Activated CD4-positive, alpha-beta T cell treated with anti-CD3 and anti-CD28 coated beads, Interleukin-2, amount 10 ng/mL, durations not matched to agents 7 days and 5 days (primary cell): ENCODE measurements at regions not wholly inside any gene's neighbourhood (a gene's known extent, or its start where the extent isn't known, plus 50 kb on each side); places are given as distances from the start of the nearest gene placed in this dataset.

Experiments used
- CTCF ChIA-PET: fragments of 350-600 bp; sonication (Branson Sonifier 250); formaldehyde crosslinking; loops from one replicate; lab custom pipeline; 2021; ENCODE audit warnings: antibody characterized with exemption; lab: Charles Lee
- POLR2A ChIA-PET: fragments of 350-600 bp; sonication (Branson Sonifier 250); formaldehyde crosslinking; loops from one replicate; lab custom pipeline; 2021; ENCODE audit warnings: antibody characterized with exemption; lab: Charles Lee
- DNase-seq: peaks from one replicate; pipeline ENCODE4 v3.0.0-alpha.2; 2020
- H3K27ac Mint-ChIP-seq: one replicate; pipeline ENCODE4 v1.8.0; 2021; ENCODE audit warnings: mild to moderate bottlenecking, moderate library complexity, mixed read lengths
- H3K27me3 Mint-ChIP-seq: one replicate; pipeline ENCODE4 v1.8.0; 2021; ENCODE audit warnings: mixed read lengths
- H3K36me3 Mint-ChIP-seq: one replicate; pipeline ENCODE4 v1.8.0; 2021; ENCODE audit warnings: low read depth, mixed read lengths
- H3K4me1 Mint-ChIP-seq: one replicate; pipeline ENCODE4 v1.8.0; 2021; ENCODE audit warnings: mixed read lengths
- H3K4me3 Mint-ChIP-seq: one replicate; pipeline ENCODE4 v1.8.0; 2021; ENCODE audit warnings: mild to moderate bottlenecking, moderate library complexity, mixed read lengths
- H3K9me3 Mint-ChIP-seq: one replicate; pipeline ENCODE4 v1.8.0; 2021; ENCODE audit warnings: mixed read lengths

GRCh38 chr4:11625211-11625610 lies 196.5 kb upstream of the HS3ST1 start:
- H3K9me3 Mint-ChIP-seq, result no peaks in the 10 kb centered on the region
- no peak overlapping the region for H3K27ac Mint-ChIP-seq
- ChIA-PET CTCF (no interaction called here), POLR2A (no interaction called here)
- DNase-seq, result no peak
- no peak overlapping the region for H3K4me3 Mint-ChIP-seq
- no peaks in the 10 kb centered on the region for H3K4me1 Mint-ChIP-seq
- H3K36me3 Mint-ChIP-seq, result no peaks in the 10 kb centered on the region
- no peaks in the 10 kb centered on the region for H3K27me3 Mint-ChIP-seq

DNA sequence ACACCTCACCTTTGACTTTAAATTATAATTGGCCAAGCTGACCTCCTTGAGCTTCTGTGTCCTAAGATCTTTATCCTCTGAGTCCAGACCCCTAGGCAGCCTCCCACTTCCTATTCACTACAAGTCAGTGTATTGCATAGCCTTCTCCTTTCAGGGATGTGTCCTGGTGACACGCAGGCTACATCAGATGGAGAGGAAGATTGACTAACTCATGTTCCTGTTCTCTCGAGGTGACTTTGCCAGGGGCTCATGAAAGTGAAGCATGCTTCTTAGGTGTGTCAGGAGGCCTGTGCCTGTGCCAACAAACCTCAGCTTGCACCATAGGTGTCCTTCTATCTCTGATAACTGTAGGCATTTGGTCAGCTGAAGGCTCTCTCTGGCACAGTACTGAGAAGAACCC lies 195.7 kb upstream of the HS3ST1 start:
- CTCF ChIA-PET, result no interaction called here
- Mint-ChIP-seq H3K27ac (no peak overlapping the region), H3K4me3 (no peak overlapping the region), H3K36me3 (no peaks in the 10 kb centered on the region), H3K27me3 (no peaks in the 10 kb centered on the region), H3K9me3 (no peaks in the 10 kb centered on the region), H3K4me1 (no peaks in the 10 kb centered on the region)
- DNase-seq, result no peak
- POLR2A ChIA-PET, result no interaction called here

- Mint-ChIP-seq H3K36me3 (no peaks in the 10 kb centered on the region), H3K4me3 (no peak overlapping the region), H3K27me3 (no peaks in the 10 kb centered on the region), H3K27ac (no peak overlapping the region), H3K4me1 (no peaks in the 10 kb centered on the region), H3K9me3 (no peaks in the 10 kb centered on the region)
- CTCF ChIA-PET, result no interaction called here
- DNase-seq, result peak; percentile 11
- POLR2A ChIA-PET, result no interaction called here
These were observed 195.0 kb upstream of the HS3ST1 start for GRCh38 chr4:11623726-11624037.

GRCh38 chr4:11622961-11623725 lies 194.4 kb upstream of the HS3ST1 start:
- H3K4me1 Mint-ChIP-seq, result no peaks in the 10 kb centered on the region
- DNase-seq, result no peak
- H3K9me3 Mint-ChIP-seq, result no peaks in the 10 kb centered on the region
- H3K36me3 Mint-ChIP-seq, result no peaks in the 10 kb centered on the region
- CTCF ChIA-PET, result no interaction called here
- H3K27ac Mint-ChIP-seq, result no peak overlapping the region
- H3K4me3 Mint-ChIP-seq, result no peak overlapping the region
- POLR2A ChIA-PET, result no interaction called here
- no peaks in the 10 kb centered on the region for H3K27me3 Mint-ChIP-seq

- no peaks in the 10 kb centered on the region for H3K36me3 Mint-ChIP-seq
- H3K4me1 Mint-ChIP-seq, result no peaks in the 10 kb centered on the region
- POLR2A ChIA-PET, result no interaction called here
- CTCF ChIA-PET, result no interaction called here
- DNase-seq, result no peak
- H3K4me3 Mint-ChIP-seq, result no peak overlapping the region
- no peaks in the 10 kb centered on the region for H3K9me3 Mint-ChIP-seq
- no peaks in the 10 kb centered on the region for H3K27me3 Mint-ChIP-seq
- no peak overlapping the region for H3K27ac Mint-ChIP-seq
These were observed 192.2 kb upstream of the HS3ST1 start for GRCh38 chr4:11620861-11621260.

- no peak for DNase-seq
- Mint-ChIP-seq H3K4me1 (no peaks in the 10 kb centered on the region), H3K36me3 (no peaks in the 10 kb centered on the region), H3K27ac (no peak overlapping the region), H3K4me3 (no peak overlapping the region), H3K27me3 (no peaks in the 10 kb centered on the region), H3K9me3 (no peaks in the 10 kb centered on the region)
- ChIA-PET POLR2A (no interaction called here), CTCF (no interaction called here)
These were observed 190.1 kb upstream of the HS3ST1 start for GRCh38 chr4:11618666-11619282.

GRCh38 chr4:11616856-11617255 lies 188.2 kb upstream of the HS3ST1 start:
- DNase-seq, result no peak
- ChIA-PET CTCF (no interaction called here), POLR2A (no interaction called here)
- no peak overlapping the region for H3K4me3 Mint-ChIP-seq
- H3K27ac Mint-ChIP-seq, result no peak overlapping the region
- H3K9me3 Mint-ChIP-seq, result no peaks in the 10 kb centered on the region
- H3K4me1 Mint-ChIP-seq, result no peaks in the 10 kb centered on the region
- no peaks in the 10 kb centered on the region for H3K27me3 Mint-ChIP-seq
- no peaks in the 10 kb centered on the region for H3K36me3 Mint-ChIP-seq

DNA sequence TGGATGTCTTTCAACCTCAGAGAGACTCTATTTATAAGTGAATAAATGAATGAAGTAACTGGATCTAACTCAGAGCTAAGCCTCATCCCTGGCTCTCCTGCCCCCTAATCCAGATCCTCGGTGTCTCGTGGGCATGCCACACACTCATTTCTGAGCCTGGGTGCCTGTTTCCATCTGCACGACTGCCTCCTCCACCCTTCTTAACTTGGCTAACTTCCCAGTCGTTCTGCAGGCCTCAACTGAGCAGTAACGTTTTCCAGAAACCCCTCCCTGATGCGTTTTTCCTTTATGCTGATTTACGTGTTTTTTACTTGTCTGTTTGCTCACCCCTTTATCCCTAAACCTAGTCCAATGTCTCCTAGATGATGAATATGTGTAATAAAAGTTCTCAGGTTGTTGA lies 186.9 kb upstream of the HS3ST1 start:
- no peaks in the 10 kb centered on the region for H3K9me3 Mint-ChIP-seq
- H3K36me3 Mint-ChIP-seq, result no peaks in the 10 kb centered on the region
- no peak overlapping the region for H3K4me3 Mint-ChIP-seq
- no peak overlapping the region for H3K27ac Mint-ChIP-seq
- no peaks in the 10 kb centered on the region for H3K4me1 Mint-ChIP-seq
- H3K27me3 Mint-ChIP-seq, result no peaks in the 10 kb centered on the region
- ChIA-PET POLR2A (no interaction called here), CTCF (no interaction called here)
- no peak for DNase-seq

- ChIA-PET CTCF (no interaction called here), POLR2A (no interaction called here)
- no peaks in the 10 kb centered on the region for H3K27me3 Mint-ChIP-seq
- no peak overlapping the region for H3K4me3 Mint-ChIP-seq
- H3K27ac Mint-ChIP-seq, result no peak overlapping the region
- DNase-seq, result no peak
- H3K36me3 Mint-ChIP-seq, result no peaks in the 10 kb centered on the region
- no peaks in the 10 kb centered on the region for H3K4me1 Mint-ChIP-seq
- H3K9me3 Mint-ChIP-seq, result no peaks in the 10 kb centered on the region
These were observed 185.7 kb upstream of the HS3ST1 start for GRCh38 chr4:11614426-11614825.

DNA sequence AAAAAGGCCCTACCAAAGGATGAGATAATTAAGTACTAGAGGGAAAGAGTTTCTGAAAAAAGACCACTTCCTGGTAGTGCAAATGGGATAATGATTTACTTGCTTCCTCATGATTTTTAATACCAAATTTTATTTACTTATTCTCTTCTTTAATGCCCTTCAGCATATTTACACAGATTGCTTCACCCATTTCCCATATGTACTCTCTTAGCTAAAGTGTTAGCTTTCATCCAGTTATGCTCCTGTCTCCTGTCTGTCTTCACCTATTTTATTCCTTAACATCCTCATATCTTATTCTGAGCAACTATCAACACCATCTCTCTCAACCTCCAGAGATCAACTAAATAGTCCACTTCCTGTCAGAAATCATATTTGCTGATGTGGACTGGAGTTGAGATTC lies 183.2 kb upstream of the HS3ST1 start:
- no peak overlapping the region for H3K4me3 Mint-ChIP-seq
- no peaks in the 10 kb centered on the region for H3K36me3 Mint-ChIP-seq
- ChIA-PET CTCF (interaction anchor here (0.6 kb wide), 1 partner anchor 17 kb away, joined by 3 read pairs; no protein-coding TSS in a partner anchor), POLR2A (interaction anchor here (0.6 kb wide), 1 partner anchor 1543 kb away, joined by 5 read pairs; no protein-coding TSS in a partner anchor)
- H3K27me3 Mint-ChIP-seq, result no peaks in the 10 kb centered on the region
- H3K27ac Mint-ChIP-seq, result no peak overlapping the region
- no peaks in the 10 kb centered on the region for H3K9me3 Mint-ChIP-seq
- DNase-seq, result no peak
- peaks cover 2% of the 10 kb centered on the region for H3K4me1 Mint-ChIP-seq

GRCh38 chr4:11609751-11610150 lies 181.1 kb upstream of the HS3ST1 start:
- Mint-ChIP-seq H3K36me3 (no peaks in the 10 kb centered on the region), H3K9me3 (no peaks in the 10 kb centered on the region), H3K4me1 (peaks cover 2% of the 10 kb centered on the region), H3K27me3 (no peaks in the 10 kb centered on the region), H3K27ac (no peak overlapping the region), H3K4me3 (no peak overlapping the region)
- no peak for DNase-seq
- CTCF ChIA-PET, result no interaction called here
- POLR2A ChIA-PET, result no interaction called here

- H3K36me3 Mint-ChIP-seq, result no peaks in the 10 kb centered on the region
- H3K27me3 Mint-ChIP-seq, result no peaks in the 10 kb centered on the region
- no peak overlapping the region for H3K27ac Mint-ChIP-seq
- no peaks in the 10 kb centered on the region for H3K9me3 Mint-ChIP-seq
- POLR2A ChIA-PET, result no interaction called here
- H3K4me3 Mint-ChIP-seq, result no peak overlapping the region
- no peak for DNase-seq
- H3K4me1 Mint-ChIP-seq, result peaks cover 2% of the 10 kb centered on the region
- CTCF ChIA-PET, result no interaction called here
These were observed 180.3 kb upstream of the HS3ST1 start for GRCh38 chr4:11608992-11609391.

DNA sequence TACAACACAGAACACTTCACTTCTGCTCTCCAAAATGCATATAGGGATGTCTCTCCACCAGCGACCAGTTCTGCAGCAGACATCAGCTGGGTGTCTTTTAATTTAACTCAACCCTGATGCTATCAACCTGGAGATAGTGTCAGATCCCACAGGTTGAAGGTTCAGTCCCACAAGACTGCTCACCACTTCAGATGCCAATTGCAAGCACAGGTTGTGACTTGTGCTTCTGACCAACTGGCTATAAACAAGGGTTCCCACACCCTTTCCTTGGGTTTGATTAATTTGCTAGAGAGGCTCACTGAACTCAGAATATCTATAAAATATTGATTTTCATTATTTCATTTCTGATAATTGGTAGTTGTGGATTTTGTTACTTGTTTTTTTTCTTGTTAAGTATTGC lies 177.4 kb upstream of the HS3ST1 start:
- Mint-ChIP-seq H3K4me3 (no peak overlapping the region), H3K27me3 (no peaks in the 10 kb centered on the region), H3K9me3 (no peaks in the 10 kb centered on the region), H3K36me3 (no peaks in the 10 kb centered on the region), H3K27ac (no peak overlapping the region), H3K4me1 (peaks cover 2% of the 10 kb centered on the region)
- ChIA-PET POLR2A (no interaction called here), CTCF (no interaction called here)
- DNase-seq, result no peak

DNA sequence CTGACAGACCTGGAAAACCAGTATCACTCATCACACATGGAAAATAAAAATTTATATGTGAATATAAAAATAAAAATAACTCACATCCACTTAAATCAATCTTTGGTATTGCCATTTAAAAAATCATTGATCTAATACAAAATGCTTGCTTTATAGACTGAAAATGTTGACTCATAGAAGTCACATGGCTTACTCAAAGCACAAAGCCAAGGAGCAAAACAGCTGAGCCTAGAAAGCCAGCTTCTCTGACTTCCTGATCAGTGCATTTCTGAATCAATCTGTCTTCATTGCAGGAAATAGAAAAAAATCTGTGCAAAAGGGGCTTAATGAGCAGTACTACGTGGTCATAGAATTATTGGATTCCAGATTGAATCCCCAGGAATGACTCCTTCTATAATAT lies 176.9 kb upstream of the HS3ST1 start:
- Mint-ChIP-seq H3K36me3 (no peaks in the 10 kb centered on the region), H3K9me3 (no peaks in the 10 kb centered on the region), H3K27ac (no peak overlapping the region), H3K4me3 (no peak overlapping the region), H3K4me1 (peaks cover 2% of the 10 kb centered on the region), H3K27me3 (no peaks in the 10 kb centered on the region)
- CTCF ChIA-PET, result no interaction called here
- no peak for DNase-seq
- POLR2A ChIA-PET, result no interaction called here
